Activated gamma-delta T cell (primary cell): ENCODE measurements at regions not wholly inside any gene's neighbourhood (a gene's known extent, or its start where the extent isn't known, plus 50 kb on each side); places are given as distances from the start of the nearest gene placed in this dataset.

Experiments
- DNase-seq: peaks from one replicate; lab custom pipeline; 2025; lab: John Stamatoyannopoulos, UW

DNA sequence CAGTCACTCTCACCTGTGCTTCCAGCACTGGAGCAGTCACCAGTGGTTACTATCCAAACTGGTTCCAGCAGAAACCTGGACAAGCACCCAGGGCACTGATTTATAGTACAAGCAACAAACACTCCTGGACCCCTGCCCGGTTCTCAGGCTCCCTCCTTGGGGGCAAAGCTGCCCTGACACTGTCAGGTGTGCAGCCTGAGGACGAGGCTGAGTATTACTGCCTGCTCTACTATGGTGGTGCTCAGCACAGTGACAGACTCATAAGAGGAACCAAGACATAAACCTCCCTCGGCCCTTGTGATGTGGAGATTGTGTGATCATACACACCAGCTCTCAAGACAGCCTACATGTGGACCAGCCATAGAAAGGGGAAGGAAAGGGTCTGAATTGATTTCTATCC lies 113.3 kb downstream of the ZNF280B start:
- DNase-seq: no peak

DNA sequence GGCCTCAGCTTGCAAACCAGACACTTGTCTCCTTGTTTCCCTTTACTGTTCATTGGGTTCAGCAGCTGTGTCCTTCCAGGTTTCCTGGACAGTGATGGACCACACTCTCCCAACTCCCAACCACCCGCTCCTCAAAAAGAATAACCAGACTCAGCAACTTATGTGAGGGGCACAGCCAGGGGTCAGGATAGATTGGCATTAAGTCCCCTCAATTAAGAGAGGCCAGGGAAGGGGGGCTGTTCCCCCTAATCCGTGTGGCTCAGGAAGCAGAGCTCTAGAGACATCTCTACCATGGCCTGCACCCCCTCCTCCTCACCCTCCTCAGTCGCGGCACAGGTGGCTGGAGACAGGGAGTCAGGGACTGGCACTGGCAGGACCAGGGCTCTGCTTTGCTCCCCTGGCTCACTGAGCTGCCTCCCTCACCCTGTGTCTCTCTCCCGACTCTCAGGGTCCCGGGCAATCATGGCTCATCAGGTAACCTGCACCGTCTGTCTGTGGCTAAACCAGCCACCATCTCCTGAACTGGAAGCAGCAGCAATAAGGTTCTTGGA lies 111.7 kb downstream of the ZNF280B start:
- no peak for DNase-seq

DNA sequence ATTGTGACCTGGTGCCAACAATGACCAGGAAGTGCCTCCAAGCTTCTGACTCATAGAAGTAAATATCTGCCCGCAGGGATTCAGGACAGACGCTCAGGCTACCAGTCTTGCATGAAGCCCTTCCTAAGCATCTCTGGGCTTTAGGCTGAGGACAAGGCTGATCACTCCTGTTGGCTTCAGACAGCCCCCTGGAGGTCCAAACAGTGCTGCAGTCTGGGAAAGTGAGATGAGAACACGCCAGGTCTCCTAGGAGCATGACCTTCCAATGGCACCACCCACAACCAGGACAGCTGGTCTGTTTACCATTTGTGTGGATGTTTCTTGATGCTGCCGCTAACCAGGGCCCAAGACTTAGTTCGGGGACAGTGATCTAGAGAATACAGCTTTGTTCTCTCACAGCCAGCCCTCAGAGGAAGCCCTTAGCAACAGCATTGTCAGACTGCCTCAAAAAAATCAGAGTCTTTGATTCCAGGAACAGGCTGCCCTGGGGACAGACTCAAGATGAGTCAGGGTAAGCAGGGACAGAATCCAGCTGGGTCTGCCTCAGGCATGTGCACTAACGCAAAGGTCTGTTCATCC lies 111.2 kb downstream of the ZNF280B start:
- no peak for DNase-seq

DNA sequence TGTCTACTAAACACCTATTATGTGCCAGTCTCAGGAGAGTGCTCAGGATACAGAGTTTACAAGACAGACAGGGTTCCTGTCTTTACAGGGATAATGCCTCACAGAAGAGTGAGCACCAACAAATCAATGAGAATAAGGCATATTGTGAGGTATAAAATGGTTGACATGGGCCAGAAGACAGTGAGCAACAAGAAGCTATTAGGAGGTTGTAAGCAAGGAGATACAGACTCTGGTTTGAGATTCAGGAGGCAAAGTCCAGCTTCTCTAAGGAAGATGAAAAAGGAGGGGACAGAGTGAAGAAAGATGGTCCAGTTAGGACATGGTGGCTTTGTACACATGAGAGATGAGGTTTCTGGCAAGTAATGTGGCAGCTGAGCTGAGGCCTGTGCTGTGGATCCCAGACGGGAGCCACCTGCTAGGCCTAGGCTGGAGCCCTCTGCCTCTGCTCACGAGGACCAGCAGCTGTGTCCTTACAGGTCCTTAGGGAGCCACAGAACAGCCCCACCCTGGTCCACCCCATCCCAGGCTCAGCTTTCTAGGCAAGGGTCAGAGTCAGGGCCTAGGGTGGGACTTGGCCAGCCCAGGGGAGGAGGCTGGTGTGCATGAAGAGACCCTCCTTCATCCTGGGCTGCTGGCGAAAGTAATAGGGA lies 110.5 kb downstream of the ZNF280B start:
- no peak for DNase-seq

DNA sequence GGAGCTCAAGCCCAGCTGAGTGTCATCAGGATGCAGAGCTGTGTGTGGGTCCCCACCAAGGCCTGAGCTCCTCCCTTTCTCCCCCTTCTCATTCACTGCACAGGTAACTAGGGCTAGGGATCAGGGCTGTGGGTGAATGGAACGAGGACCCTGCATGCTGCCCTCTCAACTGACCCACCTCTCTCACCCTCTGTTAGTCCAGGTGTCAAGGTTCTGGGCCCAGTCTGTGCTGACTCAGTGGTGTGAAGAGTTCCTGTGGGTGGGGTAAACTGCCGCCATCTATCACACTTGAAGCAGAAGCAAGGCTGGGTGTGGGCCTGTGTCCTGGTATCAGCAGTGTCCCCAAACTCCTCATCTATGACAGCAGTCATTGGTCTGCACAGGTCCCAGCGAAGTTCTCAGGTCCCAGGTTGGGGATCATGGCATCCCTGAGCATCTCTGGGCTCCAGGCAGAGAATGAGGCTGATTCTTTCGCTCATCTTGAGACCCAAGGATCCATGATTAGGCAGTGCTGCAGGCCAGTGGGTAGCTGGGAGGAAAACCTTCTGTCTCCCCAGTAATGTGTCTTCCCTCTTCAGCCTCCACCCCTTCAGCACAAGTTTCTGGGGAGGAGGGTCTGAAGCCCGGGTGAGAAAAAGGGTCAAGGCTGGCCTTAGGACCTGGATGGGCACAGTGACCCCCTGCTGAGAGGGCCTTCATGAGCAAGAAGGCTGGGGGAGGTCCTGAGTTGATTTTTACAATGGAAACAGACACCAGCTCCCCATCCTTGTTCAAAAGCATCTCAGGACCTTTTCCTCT lies 109.8 kb downstream of the ZNF280B start:
- DNase-seq: no peak

DNA sequence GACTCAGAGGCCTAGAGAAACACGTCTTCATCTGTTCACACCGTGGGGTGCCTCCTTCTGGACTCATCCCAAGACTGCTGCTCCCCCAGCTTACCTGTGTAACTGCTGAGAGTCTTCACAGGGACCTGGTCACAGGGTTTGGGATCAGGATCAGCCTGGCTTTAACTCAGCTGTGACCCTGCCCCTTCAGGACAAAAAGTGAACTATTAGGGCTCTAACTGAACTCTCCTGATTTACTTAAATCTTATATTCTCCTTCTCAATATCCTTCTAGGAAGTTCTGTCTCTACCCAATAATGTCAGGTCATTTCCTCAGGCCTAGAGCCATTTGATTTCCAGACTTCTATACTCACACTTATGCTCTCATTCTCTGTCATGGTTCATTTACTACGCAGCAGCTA lies 108.4 kb downstream of the ZNF280B start:
- no peak for DNase-seq

DNA sequence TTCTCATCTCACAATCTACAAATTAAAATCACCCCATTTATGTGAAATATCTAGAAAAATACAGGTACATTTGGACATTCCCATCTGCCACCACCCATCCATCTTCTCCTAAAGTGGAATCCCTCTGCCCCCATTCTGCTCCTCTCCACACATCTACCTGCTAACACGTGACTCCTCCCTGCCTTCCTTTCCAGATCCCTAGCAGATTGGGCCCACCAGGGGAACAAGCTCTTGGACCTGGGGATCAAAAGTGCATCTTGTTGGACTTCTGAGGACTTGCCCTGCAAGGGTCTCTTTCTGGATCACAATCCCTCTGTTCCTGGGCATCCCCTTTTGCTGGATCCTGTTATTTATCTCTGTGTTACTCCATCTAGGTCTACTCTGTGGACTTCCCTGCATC lies 107.6 kb downstream of the ZNF280B start:
- DNase-seq: no peak

DNA sequence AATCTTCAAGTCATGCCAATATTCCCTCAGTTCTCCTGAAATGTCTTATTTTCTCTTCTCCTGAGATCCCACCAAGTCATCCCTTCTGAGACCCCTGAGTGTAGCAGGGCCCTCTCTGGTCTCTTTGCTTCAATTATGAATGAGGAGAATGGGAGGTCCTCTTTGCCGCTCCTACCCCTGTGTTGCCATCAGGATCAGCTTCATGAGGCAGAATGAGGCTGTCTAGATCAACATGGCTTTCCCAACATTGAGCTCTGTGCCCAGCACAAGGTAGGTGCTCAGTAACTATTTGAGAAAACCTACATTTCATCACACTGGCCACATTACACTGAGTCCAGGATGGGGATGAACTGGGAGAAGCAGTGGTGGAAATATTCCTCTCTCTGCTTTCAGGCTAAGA lies 107.2 kb downstream of the ZNF280B start:
- no peak for DNase-seq

DNA sequence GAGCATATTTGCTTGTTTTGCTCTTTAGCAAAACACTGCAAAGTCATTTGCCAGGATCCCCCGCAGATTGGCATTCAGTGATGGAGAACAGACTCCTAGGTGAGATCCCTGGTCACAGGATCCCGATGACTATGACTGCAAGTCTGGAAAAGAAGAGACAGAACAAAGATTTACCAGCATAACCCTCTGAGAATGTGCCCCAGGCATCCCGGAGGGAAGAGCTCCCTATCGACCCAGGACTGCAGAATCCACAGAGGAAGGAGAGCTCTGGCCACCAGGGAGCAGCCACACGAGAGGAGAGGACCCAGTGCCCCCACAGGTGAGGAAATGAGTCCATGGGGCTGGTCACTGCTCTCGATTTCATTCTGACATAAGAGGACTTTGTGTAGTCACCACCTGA lies 105.2 kb downstream of the ZNF280B start:
- no peak for DNase-seq

DNA sequence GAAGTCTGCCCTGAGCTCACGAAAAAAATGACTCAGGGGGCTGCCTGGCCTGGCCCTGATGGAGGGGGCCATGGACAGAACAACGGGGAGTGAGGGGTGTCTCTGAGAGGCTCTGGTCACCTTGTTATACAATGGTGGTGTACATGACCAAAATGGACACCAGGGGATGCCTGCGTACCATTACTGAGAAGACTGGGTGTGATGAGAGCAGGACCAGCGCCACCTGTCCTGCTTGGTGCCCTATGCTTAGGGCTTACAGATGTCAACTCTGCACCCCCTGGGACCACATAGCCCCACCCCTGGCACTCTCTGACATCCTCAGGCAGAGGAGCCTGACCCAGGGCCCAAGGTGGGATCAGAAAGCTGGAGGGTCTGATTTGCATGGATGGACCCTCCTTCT lies 104.8 kb downstream of the ZNF280B start:
- DNase-seq: no peak

DNA sequence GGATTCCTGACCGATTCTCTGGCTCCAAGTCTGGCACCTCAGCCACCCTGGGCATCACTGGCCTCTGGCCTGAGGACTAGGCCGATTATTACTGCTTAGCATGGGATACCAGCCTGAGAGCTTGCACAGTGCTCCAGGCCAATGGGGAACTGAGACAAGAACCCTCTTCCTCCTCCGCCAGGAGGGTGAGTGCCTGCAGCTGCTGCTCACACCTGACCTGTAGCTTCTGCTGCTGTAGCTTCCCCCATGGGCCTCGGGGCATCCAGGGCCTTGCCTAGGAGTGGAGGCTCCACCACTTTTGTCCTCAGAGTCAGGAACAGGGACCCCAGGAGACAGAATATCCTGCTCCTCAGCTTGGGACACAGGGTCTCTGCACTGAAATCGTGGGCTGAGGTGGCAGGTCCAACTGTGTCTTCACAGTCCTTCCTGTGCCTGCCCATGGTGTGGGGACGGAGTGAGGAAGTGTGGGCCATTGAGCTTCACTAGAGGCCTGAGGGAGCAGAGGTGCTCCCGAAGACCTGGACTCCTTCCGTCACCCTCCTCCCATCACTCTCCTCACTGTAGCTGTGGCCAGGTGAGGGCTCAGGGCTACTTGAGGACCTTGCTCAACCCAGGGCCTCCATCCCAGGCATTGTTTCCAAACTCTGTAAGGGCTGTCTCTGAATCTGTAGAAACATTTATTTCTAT lies 103.8 kb downstream of the ZNF280B start:
- no peak for DNase-seq

DNA sequence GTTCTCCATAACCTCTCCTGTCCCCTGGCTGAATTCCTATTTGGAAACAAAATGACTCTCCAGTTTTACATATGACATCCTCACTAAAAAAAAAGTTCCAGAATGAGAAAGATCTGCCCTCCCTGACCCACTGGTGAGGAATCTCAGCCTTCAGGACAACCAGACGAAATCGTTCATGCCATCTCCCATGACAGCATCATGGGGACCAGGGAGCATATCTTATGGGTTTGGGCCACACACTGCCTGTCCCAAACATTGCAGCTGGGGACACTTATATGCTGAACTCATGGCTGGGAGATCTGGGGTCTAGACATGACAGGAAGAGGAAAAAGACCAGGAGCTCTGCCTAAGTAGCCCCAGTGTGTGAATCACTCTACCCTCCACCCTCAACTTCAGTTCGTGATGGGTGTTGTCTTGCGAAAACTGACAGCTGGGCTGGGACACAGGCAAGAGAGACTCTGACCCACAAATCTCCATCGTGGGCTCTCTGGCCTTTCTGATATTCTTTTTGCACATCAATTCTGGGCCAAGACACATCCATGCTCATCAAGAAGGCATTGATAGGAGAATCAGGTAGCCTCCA lies 102.0 kb downstream of the ZNF280B start:
- DNase-seq: no peak

DNA sequence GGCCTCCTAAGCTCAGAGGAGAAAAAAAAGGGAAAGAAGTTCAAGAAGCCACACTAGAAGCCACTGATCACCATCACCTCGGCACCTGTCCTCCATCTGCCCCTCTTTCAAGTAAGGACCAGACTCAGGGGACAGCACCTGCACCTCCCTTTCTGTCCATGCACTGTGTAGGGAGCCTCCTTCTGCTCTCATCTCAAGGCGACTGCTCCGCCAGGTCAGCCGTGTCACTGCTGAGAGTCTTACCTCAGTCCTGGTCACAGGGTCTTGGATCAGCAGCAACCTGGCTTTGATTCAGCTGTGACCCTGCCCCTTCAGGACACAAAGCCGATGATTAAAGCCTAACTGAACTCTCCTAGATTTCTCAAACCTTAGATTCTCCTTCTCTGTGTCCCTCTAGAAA lies 101.5 kb downstream of the ZNF280B start:
- no peak for DNase-seq

DNA sequence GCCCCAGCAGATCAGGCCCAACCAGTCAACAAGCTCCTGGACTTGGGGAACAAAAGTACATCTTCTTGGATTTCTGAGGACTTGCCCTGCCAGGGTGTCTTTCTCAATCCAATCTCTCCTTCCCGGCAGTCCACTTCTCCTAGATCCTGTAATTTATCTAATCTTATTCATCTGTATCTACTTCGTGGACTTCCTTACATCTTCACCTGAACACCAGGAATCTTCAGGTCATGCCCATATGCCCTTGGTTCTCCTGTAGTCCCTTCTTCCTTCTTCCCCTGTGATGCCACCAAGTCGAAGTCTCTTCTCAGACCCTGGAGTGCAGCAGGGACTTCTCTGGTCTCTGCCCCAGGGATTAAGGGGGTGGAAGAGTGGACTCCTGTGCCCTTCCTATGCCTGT lies 100.3 kb downstream of the ZNF280B start:
- no peak for DNase-seq

DNA sequence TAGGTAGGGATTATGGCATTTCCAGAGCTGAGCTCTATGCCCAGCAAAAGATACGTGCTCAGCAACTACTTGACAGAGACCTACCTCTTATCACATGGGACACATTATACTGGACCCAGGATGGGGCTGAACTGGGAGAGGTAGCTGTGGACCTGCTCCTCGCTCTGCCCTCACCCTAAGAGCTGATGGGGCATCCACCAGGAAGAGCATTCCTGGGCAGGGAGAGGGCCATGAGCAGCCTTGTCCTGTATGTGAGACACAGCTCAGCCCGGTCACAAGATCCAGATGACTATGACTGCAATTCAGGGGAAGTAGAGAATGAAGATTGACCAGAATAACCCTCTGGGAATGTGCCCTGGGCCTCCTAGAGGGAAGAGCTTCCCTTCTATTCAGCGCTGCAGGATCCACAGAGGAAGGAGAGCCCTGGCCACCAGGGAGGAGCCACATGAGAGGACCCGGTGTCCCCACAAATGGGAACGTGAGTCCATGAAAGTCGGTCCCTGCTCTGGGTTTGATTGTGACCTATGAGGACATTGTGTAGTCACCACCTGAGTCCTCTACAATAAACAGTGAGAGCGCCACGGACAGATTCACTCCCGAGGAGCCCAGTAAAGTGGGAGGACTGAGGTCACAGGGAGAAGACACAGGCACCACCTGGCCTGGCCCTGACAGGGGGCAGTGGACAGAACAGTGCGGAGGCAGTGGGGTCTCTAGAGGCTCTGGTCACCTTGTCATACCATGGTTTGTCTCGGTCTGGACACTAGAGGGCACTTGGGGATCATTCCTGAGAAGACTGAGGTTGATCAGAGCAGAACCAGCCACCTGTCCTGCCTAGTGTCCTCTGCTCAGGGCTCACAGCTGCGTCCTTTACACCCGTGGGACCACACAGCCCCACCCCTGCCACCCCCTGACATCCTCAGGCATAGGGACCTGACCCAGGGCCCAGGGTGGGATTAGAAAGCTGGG lies 99.5 kb downstream of the ZNF280B start:
- DNase-seq: no peak

DNA sequence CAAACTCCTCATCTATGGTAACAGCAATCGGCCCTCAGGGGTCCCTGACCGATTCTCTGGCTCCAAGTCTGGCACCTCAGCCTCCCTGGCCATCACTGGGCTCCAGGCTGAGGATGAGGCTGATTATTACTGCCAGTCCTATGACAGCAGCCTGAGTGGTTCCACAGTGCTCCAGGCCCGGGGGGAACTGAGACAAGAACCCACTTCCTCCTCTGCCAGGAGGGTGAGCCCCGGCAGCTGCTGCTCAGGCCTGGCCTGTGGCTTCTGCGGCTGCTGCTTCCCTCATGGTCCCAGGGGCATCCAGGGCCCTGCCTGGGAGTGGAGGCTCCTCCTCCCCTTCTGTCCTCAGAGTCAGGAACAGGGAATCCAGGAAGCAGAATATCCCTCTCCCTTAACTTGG lies 98.4 kb downstream of the ZNF280B start:
- DNase-seq: no peak

DNA sequence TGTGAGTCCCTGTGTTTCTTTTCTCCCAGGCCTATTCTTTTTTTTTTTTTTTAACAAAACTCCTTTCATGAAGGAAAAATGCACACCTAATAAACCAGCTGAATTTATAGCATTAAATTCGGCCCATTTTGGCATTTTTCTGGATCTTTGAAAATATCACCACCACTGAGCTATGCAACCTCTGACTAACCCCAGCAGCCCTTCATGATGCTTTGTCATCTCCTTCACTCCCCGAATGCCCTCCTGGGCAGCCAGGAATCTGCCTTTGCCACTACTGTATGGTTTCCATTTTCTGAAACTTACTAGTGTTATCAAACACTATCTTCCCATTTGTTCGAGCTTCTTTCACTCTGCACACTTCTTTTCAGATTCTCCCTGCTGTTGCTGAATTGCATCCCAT lies 97.9 kb downstream of the ZNF280B start:
- no peak for DNase-seq

DNA sequence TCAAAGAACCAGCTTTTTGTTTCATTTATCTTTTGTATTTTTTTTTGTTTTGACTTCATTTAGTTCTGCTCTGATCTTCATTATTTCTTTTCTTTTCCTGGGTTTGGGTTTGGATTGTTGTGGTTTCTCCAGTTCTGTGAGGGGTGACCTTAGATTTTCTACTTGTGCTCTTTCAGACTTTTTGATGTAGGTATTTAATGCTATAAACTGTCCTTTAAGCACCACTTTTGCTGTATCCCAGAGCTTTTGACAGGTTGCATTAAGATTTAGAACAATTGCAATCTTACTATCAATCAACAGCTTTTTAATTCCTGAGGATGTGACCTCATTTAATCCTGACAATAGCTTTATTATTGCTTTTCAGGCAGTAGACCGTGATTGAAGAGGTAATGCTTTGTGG lies 94.3 kb downstream of the ZNF280B start:
- DNase-seq: no peak

DNA sequence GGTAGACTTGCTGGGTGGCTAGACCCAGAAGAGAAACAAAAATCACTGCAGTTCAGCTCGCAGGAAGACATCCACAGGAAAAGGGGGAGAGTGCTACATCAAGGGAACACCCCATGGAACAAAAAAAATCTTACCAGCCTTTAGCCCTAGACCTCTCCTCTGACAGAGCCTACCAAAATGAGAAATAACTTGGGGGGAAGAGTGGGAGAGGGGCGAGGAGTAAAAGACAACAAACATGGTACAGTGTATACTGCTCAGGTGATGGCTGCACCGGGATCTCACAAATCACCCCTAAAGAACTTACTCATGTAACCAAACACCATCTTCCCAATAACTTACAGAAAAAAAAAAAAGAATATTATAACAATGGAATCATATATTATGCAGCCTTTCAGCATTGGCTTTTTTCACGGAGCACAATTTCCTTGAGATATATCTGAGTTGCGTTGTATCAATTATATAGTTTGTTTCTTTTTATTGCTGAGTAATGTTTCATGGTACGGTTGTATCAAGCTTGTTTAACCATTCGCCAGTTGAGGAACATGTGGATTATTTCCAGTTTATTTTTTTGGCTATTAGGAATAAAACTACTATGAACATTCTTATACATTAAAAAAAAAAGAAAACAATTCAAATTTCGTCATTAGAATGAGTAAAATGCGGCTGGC lies 90.9 kb downstream of the ZNF280B start:
- no peak for DNase-seq

DNA sequence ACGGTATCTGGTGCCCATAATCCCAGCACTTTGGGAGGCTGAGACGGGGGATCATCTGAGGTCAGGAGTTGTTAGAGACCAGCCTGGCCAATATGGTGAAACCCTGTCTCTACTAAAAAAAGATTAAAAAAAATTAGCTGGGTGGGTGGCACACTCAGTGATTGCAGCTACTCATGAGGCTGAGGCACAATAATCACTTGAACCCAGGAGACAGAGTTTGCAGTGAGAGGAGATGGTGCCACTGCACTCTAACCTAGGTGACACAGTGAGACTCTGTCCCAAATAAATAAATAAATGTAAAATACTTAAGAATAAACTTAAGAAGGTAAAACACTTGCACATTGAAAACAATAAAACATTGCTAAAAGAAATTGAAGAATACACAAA lies 90.4 kb downstream of the ZNF280B start:
- DNase-seq: no peak
